GM19324 (cell line): ENCODE measurements at regions not wholly inside any gene's neighbourhood (a gene's known extent, or its start where the extent isn't known, plus 50 kb on each side); places are given as distances from the start of the nearest gene placed in this dataset.

Experiments used
- ATAC-seq: cut with Tn5 transposase; IDR thresholded peaks from one replicate; pipeline ENCODE4 v1.9.1; 2021; ENCODE audit warnings: mild to moderate bottlenecking, moderate library complexity; ENCODE audit not compliant: unreplicated experiment, low FRiP score

GRCh38 chr13:77384999-77385398 lies 58.1 kb upstream of the MYCBP2 start:
- ATAC-seq: no peak

GRCh38 chr13:77383097-77383496 lies 56.2 kb upstream of the MYCBP2 start:
- no peak for ATAC-seq

GRCh38 chr13:77381059-77381458 lies 54.2 kb upstream of the MYCBP2 start:
- no peak for ATAC-seq

GRCh38 chr13:77379508-77379907 lies 52.6 kb upstream of the MYCBP2 start:
- ATAC-seq: no peak

GRCh38 chr13:77378662-77379061 lies 51.8 kb upstream of the MYCBP2 start:
- no peak for ATAC-seq

GRCh38 chr13:77377016-77377415 lies 50.1 kb upstream of the MYCBP2 start:
- no peak for ATAC-seq
